Ecto neural progenitor cell (in vitro differentiated cells): ENCODE measurements at regions not wholly inside any gene's neighbourhood (a gene's known extent, or its start where the extent isn't known, plus 50 kb on each side); places are given as distances from the start of the nearest gene placed in this dataset.
"Not testable (repeated sequence)": the region's sequence is repeated elsewhere in the genome, so short reads cannot be mapped to it uniquely, and the experiment has no call there.

Source experiments
- DNase-seq: peaks from one replicate; pipeline ENCODE4 v3.0.0-alpha.2; 2018; ENCODE audit warnings: low spot score

DNA sequence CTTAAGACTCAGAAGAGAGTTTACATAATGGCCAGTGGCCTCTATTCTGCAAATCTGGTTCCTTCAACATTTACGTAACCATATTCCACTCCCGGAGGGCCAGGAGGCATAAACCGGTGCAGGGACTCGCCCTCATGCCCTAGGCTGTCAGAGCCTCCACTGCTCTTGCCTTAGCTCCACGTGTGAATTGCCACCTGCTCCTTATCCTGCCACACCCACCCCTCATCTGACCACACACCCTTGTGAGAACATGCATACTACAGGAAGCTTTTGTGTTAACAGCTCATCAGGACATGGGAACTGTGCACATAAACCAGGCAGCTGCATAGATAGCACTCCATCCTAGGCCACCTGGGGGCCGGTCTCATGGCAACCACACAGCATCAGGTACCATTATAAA lies 146.7 kb upstream of the PFKP start:
- DNase-seq: no peak

DNA sequence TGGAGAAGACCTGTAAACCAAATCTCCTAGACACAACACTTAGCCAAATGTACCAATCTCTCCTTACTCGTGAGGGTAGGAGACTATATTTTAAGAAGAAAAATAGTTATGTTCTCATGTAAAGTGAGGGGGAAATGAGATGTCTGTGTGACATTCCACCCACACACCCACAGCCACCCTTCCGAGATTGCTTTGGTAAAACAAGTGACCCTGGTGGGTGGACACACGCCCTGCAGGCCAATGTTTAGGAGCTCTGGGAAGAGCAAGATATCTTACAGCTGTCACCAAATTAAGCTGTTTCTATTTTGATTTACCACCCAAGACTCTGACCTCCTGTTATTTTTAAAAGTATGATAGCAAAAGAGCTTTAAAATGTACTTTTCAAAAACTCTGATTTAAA lies 147.2 kb upstream of the PFKP start:
- no peak for DNase-seq

DNA sequence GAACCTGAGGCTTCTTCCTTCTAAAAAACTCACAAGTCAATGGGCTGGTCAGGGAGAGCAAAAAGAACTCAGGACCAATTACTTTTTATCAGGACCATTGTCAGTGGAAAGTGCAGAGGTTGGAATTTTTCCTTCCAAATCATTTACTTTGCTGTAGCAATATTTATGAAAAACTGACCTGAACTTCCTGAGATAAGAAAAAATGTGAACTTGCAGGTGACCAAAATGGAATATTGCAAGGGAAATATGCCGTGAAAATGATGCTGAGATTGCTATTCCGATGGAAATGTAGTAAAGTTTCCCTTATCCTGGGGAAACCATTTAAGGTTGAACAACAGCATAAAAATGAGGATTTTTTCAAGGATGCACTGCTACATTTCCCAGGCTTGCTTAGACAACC lies 148.3 kb upstream of the PFKP start:
- no peak for DNase-seq

- DNase-seq: no peak
Observed at GRCh38 chr10:2918489-2918888, 148.9 kb upstream of the PFKP start.

DNA sequence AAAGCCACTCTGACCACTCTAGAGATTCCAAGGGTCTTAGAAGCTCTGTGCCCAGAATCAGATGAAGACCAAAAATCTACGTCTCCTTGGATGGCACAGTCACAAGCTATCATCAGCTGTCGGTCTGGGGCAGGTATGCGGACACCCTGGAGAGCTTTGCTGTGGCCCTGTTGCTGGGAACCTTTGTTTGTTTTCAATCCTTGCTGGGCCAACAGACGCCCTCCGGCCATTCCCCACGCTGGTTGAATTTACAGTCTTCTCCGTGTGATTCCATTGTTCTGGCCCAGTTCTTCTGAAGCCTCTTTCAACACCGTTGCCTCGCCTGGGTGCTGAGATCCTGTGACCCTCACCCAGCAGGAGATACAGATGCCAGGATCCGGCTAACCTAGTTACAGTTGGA lies 149.4 kb upstream of the PFKP start:
- no peak for DNase-seq

GRCh38 chr10:2915412-2915811 lies 151.9 kb upstream of the PFKP start:
- DNase-seq: no peak

- DNase-seq: no peak
Observed at GRCh38 chr10:2914741-2915140, 152.6 kb upstream of the PFKP start.

- DNase-seq: no peak
Observed at GRCh38 chr10:2913474-2913873, 153.9 kb upstream of the PFKP start.

GRCh38 chr10:2910656-2911055 lies 156.7 kb upstream of the PFKP start:
- DNase-seq: no peak

- no peak for DNase-seq
Observed at GRCh38 chr10:2909921-2910320, 157.4 kb upstream of the PFKP start.

DNA sequence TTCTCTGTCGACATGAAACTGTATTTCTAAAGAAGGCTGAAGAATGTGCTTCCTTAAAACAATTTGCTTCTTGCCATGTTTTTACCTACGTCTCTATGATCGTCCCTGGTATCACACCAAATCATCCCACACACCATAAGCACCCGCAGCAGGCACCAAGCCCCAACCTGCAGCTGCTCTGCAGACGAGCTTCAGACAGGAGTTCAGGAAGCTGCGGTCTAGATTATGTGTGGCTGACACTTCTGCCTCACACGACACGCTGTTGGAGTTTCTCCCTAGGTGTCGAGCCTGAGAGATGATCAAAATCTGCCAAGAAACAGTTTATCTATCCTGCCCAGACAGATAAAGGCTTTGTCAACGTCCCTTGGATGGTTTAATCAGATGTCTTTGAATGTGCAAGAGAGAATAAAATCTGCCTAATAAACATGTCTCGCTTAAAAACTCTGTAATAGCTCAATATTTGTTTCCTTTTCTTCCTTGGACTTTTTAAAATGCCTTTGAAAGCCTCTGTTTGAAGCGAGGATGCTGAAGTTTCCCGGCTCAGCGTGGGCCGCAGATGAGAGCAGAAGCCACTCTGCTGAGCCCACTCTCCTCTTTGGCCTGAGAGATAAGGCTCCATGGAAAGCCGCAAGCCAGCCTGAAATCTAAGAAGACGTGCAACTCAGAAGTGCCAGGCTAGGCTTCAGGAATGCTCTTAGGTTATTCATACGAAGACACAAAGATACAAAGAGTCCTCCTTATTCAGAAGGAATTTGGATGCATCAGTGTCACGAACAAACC lies 158.3 kb upstream of the PFKP start:
- no peak for DNase-seq

GRCh38 chr10:2906974-2907373 lies 160.4 kb upstream of the PFKP start:
- DNase-seq: no peak

DNA sequence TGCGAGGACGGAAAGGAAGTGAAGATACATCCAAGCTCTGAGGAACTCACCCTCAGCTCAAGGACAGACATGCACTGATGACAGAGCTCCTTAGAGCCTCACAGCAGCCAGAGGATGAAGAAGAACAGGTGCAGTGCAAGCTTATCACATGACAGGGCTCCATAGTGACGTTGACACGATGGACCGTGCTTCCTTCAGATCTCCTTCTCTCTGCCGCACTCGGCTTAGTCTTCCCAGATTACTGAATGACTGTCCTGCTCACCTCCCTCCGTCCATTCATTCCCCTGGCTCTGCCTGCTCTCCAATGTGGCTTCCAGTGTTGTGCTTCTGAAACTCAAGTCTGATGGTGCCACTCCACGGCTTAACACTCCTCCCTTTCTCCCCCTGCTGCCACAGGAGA lies 161.5 kb upstream of the PFKP start:
- DNase-seq: no peak

DNA sequence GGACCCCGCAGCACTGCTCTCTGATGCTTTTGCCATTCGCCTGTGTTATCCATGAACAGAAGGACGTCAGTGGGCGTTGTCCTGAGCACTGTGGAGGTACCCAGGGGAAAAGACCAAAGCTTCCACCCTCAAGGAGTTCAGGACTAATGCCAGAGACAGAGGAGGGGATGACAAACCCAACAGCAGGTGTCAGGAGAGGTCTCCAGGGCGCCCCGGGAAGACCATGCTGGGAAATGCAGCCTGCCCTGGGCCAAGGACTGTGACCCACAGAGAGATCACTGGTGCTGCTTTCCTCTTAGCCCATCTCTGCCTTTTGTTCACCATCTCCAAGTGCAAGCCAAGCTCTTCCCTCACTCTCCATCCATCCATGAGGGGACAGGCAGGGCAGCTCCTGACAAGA lies 166.8 kb upstream of the PFKP start:
- DNase-seq: no peak

DNA sequence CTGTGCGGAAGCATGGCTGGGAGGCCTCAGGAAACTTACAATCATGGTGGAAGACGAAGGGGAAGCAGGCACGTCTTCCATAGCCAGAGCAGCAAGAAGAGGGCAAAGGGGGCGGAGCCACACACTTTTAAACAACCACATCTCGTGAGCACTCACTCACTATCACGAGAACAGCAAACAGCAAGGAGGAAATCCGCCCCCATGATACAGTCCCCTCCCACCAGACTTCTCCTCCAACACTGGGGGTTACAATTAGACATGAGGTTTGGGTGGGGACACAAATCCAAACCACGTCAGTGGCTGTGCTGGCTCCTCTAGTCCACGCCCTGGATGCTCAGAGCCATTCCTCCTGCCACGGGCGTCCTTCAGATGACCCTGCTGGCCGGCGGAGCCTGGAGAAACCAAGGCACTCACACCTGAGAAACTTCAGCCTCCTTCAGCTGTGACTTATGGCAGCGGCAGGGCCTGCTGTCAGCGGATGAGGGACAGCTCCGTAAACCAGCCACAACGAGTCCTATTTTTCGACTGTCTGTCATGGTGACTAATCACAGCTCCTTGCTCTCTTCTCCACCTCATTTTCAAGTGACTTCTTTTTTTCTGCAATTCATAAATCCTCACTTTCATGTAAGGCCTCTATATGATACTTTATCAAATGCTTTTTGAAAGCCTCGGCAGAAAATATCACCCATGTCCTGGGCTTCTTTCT lies 167.9 kb upstream of the PFKP start:
- DNase-seq: peak; percentile 13

GRCh38 chr10:2898509-2898860 lies 168.9 kb upstream of the PFKP start:
- DNase-seq: peak; percentile 11

DNA sequence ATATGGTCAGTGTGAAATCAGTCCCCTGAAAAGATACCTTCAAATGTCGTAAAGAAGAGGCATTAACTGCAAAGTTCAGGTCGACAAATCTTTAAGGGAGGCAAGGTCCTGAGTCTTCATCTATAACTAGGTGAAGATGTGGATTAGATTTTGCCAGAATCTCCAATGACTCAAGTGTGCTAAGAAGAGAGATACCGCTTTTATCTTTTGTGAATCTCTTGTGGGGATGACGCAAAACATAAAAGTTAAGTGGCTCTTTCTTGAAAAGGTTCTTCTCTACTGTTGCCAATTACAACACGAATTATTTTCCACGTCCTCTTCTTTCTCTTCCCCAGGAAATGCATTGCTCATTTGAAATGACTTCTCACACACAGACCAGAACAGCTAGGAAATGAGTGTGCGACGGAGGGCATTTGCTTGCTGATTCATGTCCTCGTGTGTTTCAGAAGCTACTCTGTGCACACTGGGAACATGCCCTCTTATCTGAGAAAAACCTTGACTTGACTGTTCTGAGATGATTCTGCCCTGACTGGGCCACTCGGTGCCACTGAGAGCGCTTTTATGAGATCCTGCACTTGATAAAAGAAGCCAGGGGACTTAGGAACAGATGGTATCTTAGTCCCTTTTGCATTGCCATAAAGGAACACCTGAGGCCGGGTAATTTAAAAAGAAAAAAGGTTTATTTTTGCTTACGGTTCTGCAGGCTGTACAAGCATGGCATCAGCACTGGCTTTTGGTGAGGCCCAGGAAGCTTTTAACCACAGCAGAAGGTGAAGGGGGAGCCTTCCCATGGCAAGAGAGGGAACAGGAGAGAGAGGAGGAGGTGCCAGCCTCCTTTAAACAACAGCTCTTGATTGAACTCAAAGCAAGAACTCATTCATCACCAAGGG lies 169.5 kb upstream of the PFKP start:
- DNase-seq: peak; percentile 8

- not testable (repeated sequence) for DNase-seq
Observed at GRCh38 chr10:2896334-2896733, 171.0 kb upstream of the PFKP start.

DNA sequence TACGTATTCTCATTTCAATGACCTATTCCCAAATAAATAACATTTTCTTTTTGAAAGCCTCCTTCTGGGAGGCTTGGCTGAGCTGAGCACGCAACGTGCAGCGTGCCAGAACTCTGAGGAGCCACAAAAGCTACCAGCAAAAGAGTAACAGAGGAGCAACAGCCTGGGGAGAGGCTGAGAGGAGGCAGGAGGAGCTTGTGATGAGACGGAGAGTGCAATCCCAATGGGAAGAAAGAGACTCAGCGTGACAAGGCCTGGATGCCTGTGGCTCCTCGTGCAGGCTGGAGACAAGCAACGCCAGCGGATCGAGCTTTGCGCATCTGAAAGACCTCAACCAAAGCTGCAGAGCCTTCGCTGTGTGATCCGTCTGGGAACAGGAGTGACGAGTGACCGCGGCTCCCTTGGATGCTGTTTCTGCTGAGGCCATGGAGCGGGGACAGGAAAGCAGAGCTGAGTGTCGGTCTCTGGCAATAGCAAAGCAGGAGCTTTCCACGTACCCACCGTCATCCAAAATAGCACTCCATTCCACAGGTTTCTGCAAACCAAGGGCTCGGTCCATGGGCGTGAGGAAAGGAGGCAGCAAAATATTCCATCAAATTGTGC lies 171.7 kb upstream of the PFKP start:
- peak; percentile 47 for DNase-seq

DNA sequence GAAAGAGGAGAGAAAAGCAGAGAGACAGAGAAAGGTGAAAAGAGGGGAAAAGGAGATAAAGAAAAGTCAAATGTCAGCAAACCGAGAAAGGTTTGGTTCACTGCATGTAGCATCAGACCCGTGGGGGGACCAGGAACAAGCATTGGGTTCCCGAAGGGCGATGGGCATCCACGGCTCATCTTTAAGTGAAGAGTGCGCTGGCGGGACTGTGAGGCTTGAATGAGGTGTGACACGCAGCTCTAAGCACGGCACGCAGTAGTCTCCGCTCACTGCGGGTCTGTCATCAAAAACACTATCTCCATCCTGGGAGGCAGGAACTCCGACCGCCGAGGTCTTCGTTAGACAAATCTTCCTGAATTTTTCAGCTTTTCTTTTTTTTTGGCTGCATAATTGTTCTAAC lies 173.4 kb upstream of the PFKP start:
- no peak for DNase-seq

GRCh38 chr10:2893158-2893845 lies 174.0 kb upstream of the PFKP start:
- no peak for DNase-seq

DNA sequence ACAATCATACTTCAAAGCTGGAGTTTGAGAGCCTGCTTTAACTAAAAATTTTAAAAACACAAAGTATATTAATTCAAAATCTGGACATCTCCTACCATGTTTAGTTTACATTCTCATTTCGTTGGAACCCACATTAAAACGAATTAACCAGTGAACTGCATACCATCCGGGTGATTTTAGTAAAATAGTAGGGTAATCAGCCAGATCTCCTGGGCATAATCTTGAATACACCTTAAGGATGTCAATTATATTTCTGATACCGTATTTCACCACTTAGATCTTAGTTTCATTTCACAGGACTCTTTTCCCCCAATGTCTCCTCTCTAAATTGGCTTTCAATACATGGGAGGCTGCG lies 175.6 kb upstream of the PFKP start:
- no peak for DNase-seq
